Right cardiac atrium (tissue), 5 donors: ENCODE measurements at regions not wholly inside any gene's neighbourhood (a gene's known extent, or its start where the extent isn't known, plus 50 kb on each side); places are given as distances from the start of the nearest gene placed in this dataset.

Experiments used
- ATAC-seq, 2 donors: fragments of 200-7000 bp; cut with Tn5 transposase; one replicate each; pipeline versions ENCODE4 v1.8.0 to v1.9.1; 2020; ENCODE audit warnings: moderate library complexity in 2 of 2, mild to moderate bottlenecking in 1 of 2
- DNase-seq, 3 donors: peaks; one replicate each; pipeline ENCODE4 v3.0.0-alpha.2; 2020
- H3K27ac ChIP-seq: one replicate; pipeline ENCODE4 v1.5.1; 2013; ENCODE audit warnings: mild to moderate bottlenecking, low read length, control low read depth, moderate library complexity
- H3K27me3 ChIP-seq: one replicate; pipeline ENCODE4 v1.6.1; 2013; ENCODE audit not compliant: control insufficient read depth, insufficient read depth
- H3K4me1 ChIP-seq: one replicate; pipeline ENCODE4 v1.6.1; 2013; ENCODE audit warnings: low read length; ENCODE audit not compliant: control insufficient read depth, insufficient read depth
- H3K4me3 ChIP-seq: one replicate; pipeline ENCODE4 v1.5.1; 2013; ENCODE audit warnings: low read length, control low read depth
- H3K9me3 ChIP-seq: one replicate; pipeline ENCODE4 v1.6.1; 2013; ENCODE audit warnings: low read length; ENCODE audit not compliant: control insufficient read depth
- WGBS: extraction: QIAGEN DNeasy Blood & Tissue Kit; methylation state at CpG from one replicate; pipeline ENCODE4 v1.1.7; 2013; 5-methylcytosine and 5-hydroxymethylcytosine counted together
- intact Hi-C, 4 donors: fragments of 100-400 bp; cut with DNase I; formaldehyde crosslinking; loops; one replicate each; pipeline versions ENCODE4 v1.11.0 to v1.14.0; 2022 to 2023
- donor health status: healthy with polysubstance abuse.
- donor health status: DM: no; HTN: yes; CAD: no.
- donor health status: DM: no; HTN: no; CAD: no.
- donor health status: DM: no; HTN: yes; CAD: no; lungs with severe emphysema.
- donor health status: DM: yes; HTN: yes; CAD: no.

DNA sequence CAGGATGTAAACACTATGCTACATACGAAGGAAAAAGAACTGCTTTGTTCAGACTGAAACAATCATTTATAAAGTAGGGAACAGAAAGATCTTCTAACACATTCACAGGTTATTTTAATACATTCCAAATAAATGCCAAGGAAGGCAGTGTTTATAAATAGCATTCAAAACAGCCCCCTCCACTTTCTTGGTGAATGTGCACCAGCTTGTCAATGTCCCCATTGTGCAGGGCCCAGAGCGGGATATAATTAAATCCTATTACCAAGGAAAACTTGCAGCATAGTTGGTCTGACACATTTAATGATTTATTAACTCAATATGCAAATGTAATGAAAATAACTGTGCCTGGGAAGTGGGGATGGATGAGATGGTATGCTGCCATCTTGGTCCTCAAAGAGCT is 135.9 kb upstream of the RAD23B start:
- 69% methylated on average over 2 of the region's 2 CpGs for WGBS
- intact Hi-C loops, result no loop called here
- H3K27me3 ChIP-seq, result no peaks in the 10 kb centered on the region

GRCh38 chr9:107148216-107148615 is 134.9 kb upstream of the RAD23B start:
- no peak for DNase-seq
- WGBS, result 94% methylated on average over 2 of the region's 2 CpGs
- ATAC-seq, result no peak
- no peaks in the 10 kb centered on the region for H3K4me1 ChIP-seq
- no peak overlapping the region for H3K27ac ChIP-seq
- intact Hi-C loops, result no loop called here
- no peaks in the 10 kb centered on the region for H3K9me3 ChIP-seq
- no peak overlapping the region for H3K4me3 ChIP-seq
- H3K27me3 ChIP-seq, result no peaks in the 10 kb centered on the region

More for the DNA sequence above, 135.9 kb upstream of the RAD23B start:
- no peak overlapping the region for H3K27ac ChIP-seq
- H3K4me3 ChIP-seq, result no peak overlapping the region
- H3K4me1 ChIP-seq, result no peaks in the 10 kb centered on the region
- no peak for DNase-seq
- no peaks in the 10 kb centered on the region for H3K9me3 ChIP-seq
- ATAC-seq, result no peak

- H3K9me3 ChIP-seq, result no peaks in the 10 kb centered on the region
- no peak overlapping the region for H3K27ac ChIP-seq
- WGBS, result 53% methylated on average over 2 of the region's 2 CpGs
- ATAC-seq (no peak), DNase-seq (no peak)
- H3K27me3 ChIP-seq, result no peaks in the 10 kb centered on the region
- intact Hi-C loops, result no loop called here
- H3K4me1 ChIP-seq, result no peaks in the 10 kb centered on the region
- no peak overlapping the region for H3K4me3 ChIP-seq
Measured at GRCh38 chr9:107149756-107150155, 133.3 kb upstream of the RAD23B start.

DNA sequence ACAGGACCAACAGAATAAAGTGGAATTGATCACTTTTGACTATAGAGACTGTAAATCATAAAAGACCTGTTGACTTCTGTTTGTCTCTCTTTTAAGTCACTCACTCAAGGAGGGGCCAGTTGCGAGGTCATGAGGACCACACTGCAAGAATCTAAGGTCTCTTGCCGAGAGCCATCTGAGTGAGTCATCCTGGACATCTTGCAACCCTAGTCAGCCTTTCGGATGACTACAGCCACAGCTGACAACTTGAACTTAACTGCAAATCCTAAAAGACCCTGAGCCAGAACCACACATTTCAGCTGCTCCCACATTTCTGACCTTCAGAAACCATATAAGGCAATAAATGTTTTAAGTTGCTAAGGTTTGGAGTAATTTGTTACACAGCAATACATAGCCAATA is 129.7 kb upstream of the RAD23B start:
- ATAC-seq (no peak), DNase-seq (no peak)
- H3K4me3 ChIP-seq, result no peak overlapping the region
- H3K27me3 ChIP-seq, result no peaks in the 10 kb centered on the region
- 83% methylated on average over 3 of the region's 3 CpGs for WGBS
- no peaks in the 10 kb centered on the region for H3K4me1 ChIP-seq
- intact Hi-C loops, result no loop called here
- no peaks in the 10 kb centered on the region for H3K9me3 ChIP-seq
- H3K27ac ChIP-seq, result no peak overlapping the region

DNA sequence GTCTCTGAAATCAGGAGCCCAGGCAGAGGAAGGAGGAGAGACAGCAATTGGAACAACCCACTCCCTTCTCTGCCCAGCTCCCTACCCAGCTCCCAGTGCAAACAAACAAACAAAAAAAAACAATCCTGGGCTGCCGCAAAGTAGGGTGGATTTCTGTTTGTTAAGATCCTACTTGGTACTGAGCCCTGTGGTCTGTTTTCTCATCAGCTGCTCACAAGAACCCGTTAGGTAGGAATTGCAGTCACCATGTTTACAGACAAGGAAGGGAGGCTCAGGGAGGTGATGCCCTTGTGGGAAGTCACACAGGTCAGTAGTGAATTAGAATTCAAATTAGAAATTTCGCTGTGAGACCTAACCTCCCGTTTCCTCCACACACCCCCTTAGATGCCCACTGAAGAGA is 128.8 kb upstream of the RAD23B start:
- 79% methylated on average over 4 of the region's 4 CpGs for WGBS
- Histone ChIP-seq H3K27me3 (no peaks in the 10 kb centered on the region), H3K27ac (no peak overlapping the region), H3K4me1 (no peaks in the 10 kb centered on the region), H3K4me3 (no peak overlapping the region), H3K9me3 (no peaks in the 10 kb centered on the region)
- DNase-seq, result no peak
- intact Hi-C loops, result no loop called here
- no peak for ATAC-seq

DNA sequence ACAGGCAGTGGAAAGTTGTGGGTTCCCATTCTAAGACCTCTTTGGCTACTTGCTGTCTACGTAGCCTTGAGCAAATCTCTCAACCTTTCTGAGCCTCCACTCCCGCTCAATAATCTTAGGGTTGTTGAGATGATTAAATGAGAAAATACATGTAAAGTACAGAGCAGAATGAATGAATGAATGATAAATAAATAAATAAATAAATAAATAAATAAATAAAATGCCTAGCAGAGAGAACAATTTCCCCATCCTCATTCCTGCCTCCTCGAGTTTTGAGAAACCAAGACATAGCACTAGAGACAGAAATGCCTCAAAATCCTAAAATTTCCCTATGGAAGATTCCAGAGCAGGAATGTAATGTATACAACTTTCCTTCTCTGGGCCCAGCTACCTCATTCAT is 128.3 kb upstream of the RAD23B start:
- no peak for ATAC-seq
- DNase-seq, result no peak
- H3K27ac ChIP-seq, result no peak overlapping the region
- WGBS, result 96% methylated on average over 3 of the region's 3 CpGs
- no peak overlapping the region for H3K4me3 ChIP-seq
- no peaks in the 10 kb centered on the region for H3K4me1 ChIP-seq
- H3K27me3 ChIP-seq, result no peaks in the 10 kb centered on the region
- intact Hi-C loops, result no loop called here
- H3K9me3 ChIP-seq, result no peaks in the 10 kb centered on the region

DNA sequence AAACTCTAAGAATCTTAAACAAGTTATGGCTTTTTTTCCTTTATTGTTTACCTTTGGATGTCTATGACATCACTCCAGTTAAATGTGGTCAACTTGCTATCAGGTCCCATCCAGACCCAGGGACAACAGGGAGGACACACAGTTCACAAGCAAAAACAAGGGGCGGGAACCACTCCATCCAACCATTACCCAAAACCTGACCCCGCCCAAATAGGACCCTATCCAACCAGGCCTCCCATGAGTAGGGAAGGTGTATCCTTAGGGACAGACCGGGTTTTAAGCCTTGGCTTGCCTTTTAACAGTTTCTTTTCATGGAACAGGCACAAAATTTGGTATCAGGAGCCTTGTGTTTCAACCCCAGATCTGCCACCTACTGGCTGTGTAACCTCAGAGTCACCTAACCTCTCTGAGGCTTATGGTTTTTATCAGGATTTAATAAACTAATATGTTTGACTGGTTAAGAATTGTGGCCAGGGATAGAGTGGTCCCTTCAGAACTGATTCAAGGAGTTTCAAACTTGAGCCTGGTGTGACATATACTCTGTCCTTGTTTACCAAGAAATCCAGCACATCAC is 127.7 kb upstream of the RAD23B start:
- no peaks in the 10 kb centered on the region for H3K27me3 ChIP-seq
- 84% methylated on average over 3 of the region's 3 CpGs for WGBS
- ATAC-seq, result no peak
- H3K9me3 ChIP-seq, result no peaks in the 10 kb centered on the region
- H3K4me3 ChIP-seq, result no peak overlapping the region
- no peak for DNase-seq
- no peaks in the 10 kb centered on the region for H3K4me1 ChIP-seq
- no peak overlapping the region for H3K27ac ChIP-seq
- intact Hi-C loops, result no loop called here

- no peak overlapping the region for H3K4me3 ChIP-seq
- no peak overlapping the region for H3K27ac ChIP-seq
- intact Hi-C loops, result no loop called here
- ATAC-seq (no peak), DNase-seq (no peak)
- no peaks in the 10 kb centered on the region for H3K4me1 ChIP-seq
- 27% methylated on average over 2 of the region's 2 CpGs for WGBS
- H3K27me3 ChIP-seq, result no peaks in the 10 kb centered on the region
- H3K9me3 ChIP-seq, result no peaks in the 10 kb centered on the region
Measured at GRCh38 chr9:107158321-107158720, 124.8 kb upstream of the RAD23B start.

- intact Hi-C loops, result no loop called here
- Histone ChIP-seq H3K4me1 (no peaks in the 10 kb centered on the region), H3K4me3 (no peak overlapping the region), H3K9me3 (no peaks in the 10 kb centered on the region), H3K27me3 (no peaks in the 10 kb centered on the region), H3K27ac (no peak overlapping the region)
- ATAC-seq, result no peak
- WGBS, result 53% methylated on average over 2 of the region's 2 CpGs
- no peak for DNase-seq
Measured at GRCh38 chr9:107161338-107161737, 121.7 kb upstream of the RAD23B start.

- H3K4me1 ChIP-seq, result no peaks in the 10 kb centered on the region
- H3K9me3 ChIP-seq, result no peaks in the 10 kb centered on the region
- H3K27ac ChIP-seq, result no peak overlapping the region
- no peaks in the 10 kb centered on the region for H3K27me3 ChIP-seq
- no peak overlapping the region for H3K4me3 ChIP-seq
- WGBS, result 98% methylated on average over 1 of the region's 1 CpG
- no peak for DNase-seq
- ATAC-seq, result no peak
- intact Hi-C loops, result no loop called here
Measured at GRCh38 chr9:107163370-107163769, 119.7 kb upstream of the RAD23B start.

DNA sequence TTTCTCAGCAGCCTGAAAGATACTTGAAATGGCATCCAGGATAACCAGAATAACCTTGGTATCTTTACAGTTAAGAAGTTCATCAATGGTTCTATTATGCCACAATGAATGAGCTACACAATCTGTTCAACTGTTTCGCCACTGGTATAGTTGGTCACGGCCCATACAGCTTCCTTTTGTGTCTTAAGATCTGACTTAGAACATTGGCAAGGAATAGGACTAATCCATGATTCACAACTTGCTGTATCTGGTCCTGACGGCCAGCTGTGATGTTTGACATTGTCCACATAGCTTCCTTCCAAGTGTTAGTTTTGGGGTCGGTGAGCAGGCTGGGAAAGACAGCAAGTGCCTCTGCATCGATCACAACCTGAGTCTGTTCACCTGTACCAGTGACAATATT is 113.3 kb upstream of the RAD23B start:
- no peak for ATAC-seq
- Histone ChIP-seq H3K27ac (no peak overlapping the region), H3K27me3 (no peaks in the 10 kb centered on the region), H3K4me3 (no peak overlapping the region), H3K4me1 (peaks cover 2% of the 10 kb centered on the region), H3K9me3 (no peaks in the 10 kb centered on the region)
- intact Hi-C loops, result loop anchor here in 2 of 4 donors (10.0 kb wide), 3 partner anchors 305 to 1265 kb away; partner anchors contain the start of gene ZNF462 (in 1 of the 2)
- WGBS, result 71% methylated on average over 5 of the region's 5 CpGs
- no peak for DNase-seq

- WGBS, result 68% methylated on average over 5 of the region's 5 CpGs
- Histone ChIP-seq H3K9me3 (no peaks in the 10 kb centered on the region), H3K27me3 (no peaks in the 10 kb centered on the region), H3K27ac (no peak overlapping the region), H3K4me3 (no peak overlapping the region), H3K4me1 (peaks cover 5% of the 10 kb centered on the region)
- ATAC-seq (no peak), DNase-seq (no peak)
- intact Hi-C loops, result loop anchor here in 2 of 4 donors (10.0 kb wide), 3 partner anchors 306 to 1266 kb away; partner anchors contain the start of gene ZNF462 (in 1 of the 2)
Measured at GRCh38 chr9:107170801-107171200, 112.3 kb upstream of the RAD23B start.
